ENCODE measurements at regions not wholly inside any gene's neighbourhood (a gene's known extent, or its start where the extent isn't known, plus 50 kb on each side); places are given as distances from the start of the nearest gene placed in this dataset.
A peak's percentile ranks its signal among the peaks of the same experiment; 100 is the strongest.
"Not testable (repeated sequence)": the region's sequence is repeated elsewhere in the genome, so short reads cannot be mapped to it uniquely, and the experiment has no call there.

DNA sequence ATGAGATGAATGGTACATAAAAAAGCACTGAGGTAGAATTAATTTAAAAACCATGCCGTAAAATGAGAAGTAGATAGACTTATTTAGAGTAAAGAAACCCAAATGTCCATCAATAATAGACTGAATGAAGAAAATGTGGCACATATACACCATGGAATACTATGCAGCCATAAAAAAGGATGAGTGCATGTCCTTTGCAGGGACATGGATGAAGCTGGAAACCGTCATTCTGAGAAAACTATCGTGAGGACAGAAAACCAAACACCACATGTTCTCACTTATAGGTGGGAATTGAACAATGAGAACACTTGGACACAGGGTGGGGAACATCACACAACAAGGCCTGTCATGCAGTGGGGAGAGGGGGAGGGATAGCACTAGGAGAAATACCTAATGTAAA, 126.4 kb downstream of the KLRB1 start:
- not testable (repeated sequence) for DNase-seq (ENCODE audit: low read depth in 1 of 2, low spot score in 1 of 2); H3K4me3 ChIP-seq (replicated peaks; ENCODE audit: insufficient read depth, low read length); H3K27ac ChIP-seq (replicated peaks); H3K27me3 ChIP-seq (ENCODE audit: insufficient read depth, poor library complexity, severe bottlenecking)

DNA sequence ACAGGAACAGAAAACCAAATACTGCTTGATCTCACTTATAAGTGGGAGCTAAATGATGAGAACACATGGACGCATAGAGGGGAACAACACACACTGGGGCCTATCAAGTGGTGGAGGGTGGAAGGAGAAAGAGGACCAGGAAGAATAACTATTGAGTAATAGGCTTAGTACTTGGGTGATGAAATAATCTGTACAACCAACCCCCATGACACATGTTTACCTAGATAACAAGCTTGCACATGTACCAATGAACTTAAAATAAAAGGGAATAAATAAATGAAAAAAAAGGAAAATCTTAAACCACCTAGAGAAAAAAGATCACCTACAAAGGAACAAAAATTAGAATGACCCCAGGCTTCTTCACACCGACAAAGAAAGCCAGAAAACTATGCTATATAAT, 133.5 kb downstream of the KLRB1 start:
- H3K4me3 ChIP-seq (replicated peaks; ENCODE audit: insufficient read depth, low read length); H3K27me3 ChIP-seq (ENCODE audit: insufficient read depth, poor library complexity, severe bottlenecking): not testable (repeated sequence)
- peak overlapping the region; percentile 33 for H3K27ac ChIP-seq (replicated peaks)
- DNase-seq (ENCODE audit: low read depth in 1 of 2, low spot score in 1 of 2): peak in 1 of 2 experiments; percentile 79

DNA sequence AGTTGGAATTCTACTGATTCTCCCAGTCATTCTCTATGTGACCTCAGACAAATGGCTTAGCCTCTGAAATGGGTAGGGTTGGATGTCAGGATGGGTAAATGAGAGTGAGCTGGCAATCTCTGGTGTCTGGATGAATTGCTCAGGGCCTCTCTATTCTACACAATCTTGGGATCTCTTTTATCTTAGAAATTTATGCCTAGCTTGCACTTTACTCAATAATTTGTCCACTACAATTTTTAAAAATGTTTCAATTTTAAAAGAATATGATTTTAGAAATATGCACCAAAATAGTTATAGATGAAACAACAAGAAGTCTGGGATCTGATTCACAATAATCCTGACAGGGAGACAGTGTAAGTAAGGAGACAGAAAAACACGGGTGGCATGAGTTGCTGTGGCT, 134.1 kb downstream of the KLRB1 start:
- H3K27me3 ChIP-seq (ENCODE audit: insufficient read depth, poor library complexity, severe bottlenecking); H3K27ac ChIP-seq (replicated peaks); H3K4me3 ChIP-seq (replicated peaks; ENCODE audit: insufficient read depth, low read length); DNase-seq (ENCODE audit: low read depth in 1 of 2, low spot score in 1 of 2): not testable (repeated sequence)

DNA sequence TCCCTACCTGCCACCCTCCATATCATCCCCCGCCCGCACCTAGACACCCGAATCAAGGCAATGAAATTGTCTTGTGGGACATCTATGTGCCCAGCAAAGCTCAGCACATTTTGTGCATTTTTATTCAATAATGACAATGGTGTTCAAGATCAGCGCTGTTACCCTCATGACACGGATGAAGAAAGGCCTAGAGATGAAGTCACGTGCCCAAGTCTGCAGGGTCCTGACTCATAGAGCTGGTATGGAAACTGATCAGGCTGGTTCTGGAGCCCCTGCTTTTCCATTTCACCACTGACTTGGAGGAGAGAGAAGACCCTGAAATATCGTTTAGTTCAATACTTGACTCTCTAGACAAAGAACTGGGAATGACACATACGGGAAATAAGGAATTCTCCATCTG, 136.2 kb downstream of the KLRB1 start:
- not testable (repeated sequence) for DNase-seq (ENCODE audit: low read depth in 1 of 2, low spot score in 1 of 2); H3K4me3 ChIP-seq (replicated peaks; ENCODE audit: insufficient read depth, low read length); H3K27me3 ChIP-seq (ENCODE audit: insufficient read depth, poor library complexity, severe bottlenecking); H3K27ac ChIP-seq (replicated peaks)

DNA sequence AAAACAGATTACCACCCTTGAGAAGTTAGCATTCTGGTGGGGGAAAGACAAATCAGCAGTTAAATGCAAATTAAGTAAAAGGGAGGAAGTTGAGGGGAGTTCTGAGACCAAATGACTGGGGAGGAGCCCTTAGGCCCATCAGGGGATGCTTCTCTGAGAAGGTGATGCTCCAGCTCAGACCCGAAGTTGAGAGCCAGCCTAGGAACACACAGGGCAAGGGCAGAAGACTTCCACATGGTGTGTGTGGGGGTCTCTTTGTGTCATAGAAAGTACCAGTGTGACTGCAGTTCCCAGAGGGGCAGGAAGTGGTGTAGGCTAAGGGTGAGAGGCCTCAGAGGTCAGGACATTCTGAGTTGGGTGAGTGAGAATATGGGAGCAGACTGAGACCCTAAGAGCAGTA, 137.3 kb downstream of the KLRB1 start:
- not testable (repeated sequence) for H3K27me3 ChIP-seq (ENCODE audit: insufficient read depth, poor library complexity, severe bottlenecking); H3K27ac ChIP-seq (replicated peaks); DNase-seq (ENCODE audit: low read depth in 1 of 2, low spot score in 1 of 2); H3K4me3 ChIP-seq (replicated peaks; ENCODE audit: insufficient read depth, low read length)

DNA sequence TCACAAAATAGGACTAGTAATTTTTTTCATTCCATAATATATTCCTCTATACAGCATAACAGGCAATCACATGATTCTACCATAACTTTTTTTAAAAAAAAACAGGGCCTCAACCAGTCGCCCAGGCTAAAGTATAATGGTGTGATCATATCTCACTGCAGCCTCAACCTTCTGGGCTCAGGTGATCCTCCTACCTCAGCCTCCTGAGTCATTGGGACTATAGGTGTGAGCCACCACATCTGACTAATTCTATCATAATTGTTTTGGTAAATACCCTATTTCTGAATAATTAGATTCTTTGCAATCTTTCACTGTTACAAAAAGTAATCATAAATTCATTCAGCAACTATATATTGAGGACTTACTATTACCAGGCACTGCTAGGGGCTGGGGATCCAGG, 137.8 kb downstream of the KLRB1 start:
- not testable (repeated sequence) for DNase-seq (ENCODE audit: low read depth in 1 of 2, low spot score in 1 of 2); H3K27ac ChIP-seq (replicated peaks); H3K4me3 ChIP-seq (replicated peaks; ENCODE audit: insufficient read depth, low read length); H3K27me3 ChIP-seq (ENCODE audit: insufficient read depth, poor library complexity, severe bottlenecking)

DNA sequence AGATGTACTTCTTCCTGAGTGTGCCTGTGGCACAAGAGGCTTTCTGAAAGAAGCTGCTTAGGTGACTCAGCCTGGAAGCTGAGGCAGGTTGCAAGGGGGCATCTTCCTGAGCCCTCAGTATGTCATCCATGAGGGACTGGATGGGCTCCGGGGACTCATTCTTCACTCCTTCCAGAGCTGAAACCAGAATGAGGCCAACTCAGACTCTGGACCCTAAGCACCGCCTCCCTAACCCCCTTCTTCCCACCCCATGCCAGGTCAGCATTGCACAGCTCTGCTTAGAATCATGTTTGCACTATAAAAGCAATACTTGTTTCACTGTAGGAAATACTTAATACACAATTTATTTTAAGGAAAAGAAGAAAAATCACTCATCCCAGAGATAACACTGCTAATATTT, 138.3 kb downstream of the KLRB1 start:
- DNase-seq (ENCODE audit: low read depth in 1 of 2, low spot score in 1 of 2); H3K27ac ChIP-seq (replicated peaks); H3K27me3 ChIP-seq (ENCODE audit: insufficient read depth, poor library complexity, severe bottlenecking); H3K4me3 ChIP-seq (replicated peaks; ENCODE audit: insufficient read depth, low read length): not testable (repeated sequence)

DNA sequence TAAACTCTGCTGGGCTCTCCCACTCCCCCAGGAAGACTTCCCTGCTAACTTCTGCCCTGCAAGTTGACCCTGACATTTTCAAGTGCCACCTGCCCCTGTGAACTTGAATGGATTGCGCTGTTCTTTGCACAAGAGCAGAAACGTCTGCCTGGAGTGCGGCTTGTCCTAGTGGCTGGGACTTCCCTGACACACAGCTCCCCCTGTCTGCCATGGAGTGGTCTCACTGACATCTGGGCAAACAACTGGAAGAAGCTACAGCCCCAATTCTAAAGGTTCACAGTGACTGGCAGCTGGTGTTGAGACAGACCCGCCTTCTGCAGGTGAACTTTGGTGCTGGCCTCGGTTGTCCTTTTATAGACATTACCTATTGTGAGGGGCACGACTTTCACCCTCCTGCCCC, 138.7 kb downstream of the KLRB1 start:
- H3K27ac ChIP-seq (replicated peaks): peak overlapping the region; percentile 73
- TF ChIP-seq, protein P1, sequence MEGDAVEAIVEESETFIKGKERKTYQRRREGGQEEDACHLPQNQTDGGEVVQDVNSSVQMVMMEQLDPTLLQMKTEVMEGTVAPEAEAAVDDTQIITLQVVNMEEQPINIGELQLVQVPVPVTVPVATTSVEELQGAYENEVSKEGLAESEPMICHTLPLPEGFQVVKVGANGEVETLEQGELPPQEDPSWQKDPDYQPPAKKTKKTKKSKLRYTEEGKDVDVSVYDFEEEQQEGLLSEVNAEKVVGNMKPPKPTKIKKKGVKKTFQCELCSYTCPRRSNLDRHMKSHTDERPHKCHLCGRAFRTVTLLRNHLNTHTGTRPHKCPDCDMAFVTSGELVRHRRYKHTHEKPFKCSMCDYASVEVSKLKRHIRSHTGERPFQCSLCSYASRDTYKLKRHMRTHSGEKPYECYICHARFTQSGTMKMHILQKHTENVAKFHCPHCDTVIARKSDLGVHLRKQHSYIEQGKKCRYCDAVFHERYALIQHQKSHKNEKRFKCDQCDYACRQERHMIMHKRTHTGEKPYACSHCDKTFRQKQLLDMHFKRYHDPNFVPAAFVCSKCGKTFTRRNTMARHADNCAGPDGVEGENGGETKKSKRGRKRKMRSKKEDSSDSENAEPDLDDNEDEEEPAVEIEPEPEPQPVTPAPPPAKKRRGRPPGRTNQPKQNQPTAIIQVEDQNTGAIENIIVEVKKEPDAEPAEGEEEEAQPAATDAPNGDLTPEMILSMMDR (IDR thresholded peaks at IDR 0.05; ENCODE audit: insufficient read depth, low read length): peak; percentile 67
- DNase-seq (ENCODE audit: low read depth in 1 of 2, low spot score in 1 of 2): peak; percentile 63 to 94
- H3K4me3 ChIP-seq (replicated peaks; ENCODE audit: insufficient read depth, low read length); H3K27me3 ChIP-seq (ENCODE audit: insufficient read depth, poor library complexity, severe bottlenecking): not testable (repeated sequence)

DNA sequence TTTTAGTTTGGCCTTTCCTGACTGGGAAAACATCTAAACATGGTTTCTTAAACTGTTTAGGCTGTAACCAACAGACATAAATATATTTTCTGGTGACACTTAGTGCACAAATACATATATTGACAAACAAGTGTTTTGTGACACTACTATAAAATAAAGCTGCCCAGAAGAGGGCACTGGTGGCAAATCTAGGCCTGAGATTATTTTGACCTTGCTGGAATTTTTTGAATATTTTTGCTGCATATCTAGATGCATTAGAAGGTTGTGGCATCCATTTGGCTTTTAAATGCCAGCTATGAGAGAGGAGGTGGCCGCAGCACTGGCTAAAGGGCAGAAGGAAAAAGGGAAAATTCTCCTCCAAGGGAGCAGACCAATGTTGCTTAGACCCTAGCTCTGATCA, 139.6 kb downstream of the KLRB1 start:
- H3K27ac ChIP-seq (replicated peaks): peak overlapping the region; percentile 73; the same call in 1 of the 2 replicates
- not testable (repeated sequence) for H3K4me3 ChIP-seq (replicated peaks; ENCODE audit: insufficient read depth, low read length); DNase-seq (ENCODE audit: low read depth in 1 of 2, low spot score in 1 of 2); H3K27me3 ChIP-seq (ENCODE audit: insufficient read depth, poor library complexity, severe bottlenecking)

DNA sequence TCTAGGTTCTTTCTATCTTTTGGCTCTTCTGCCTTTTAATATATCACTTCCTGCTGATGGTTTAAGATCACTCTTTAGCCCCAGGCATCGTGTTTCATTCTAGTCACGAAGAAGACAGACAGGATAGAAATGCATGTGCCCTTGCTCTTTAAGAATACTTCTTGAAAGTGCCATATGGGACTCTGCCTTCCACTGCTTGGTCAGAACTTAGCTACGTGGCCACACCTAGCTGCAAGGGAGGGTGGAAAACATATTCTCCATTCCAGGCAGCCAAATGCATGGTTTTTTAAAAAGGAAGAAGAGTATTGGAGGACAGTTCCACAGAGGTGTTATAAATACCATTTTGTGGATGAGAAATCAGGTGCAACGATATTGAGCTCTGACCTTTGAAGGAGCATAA, 143.3 kb downstream of the KLRB1 start:
- no peak for DNase-seq (ENCODE audit: low read depth in 1 of 2, low spot score in 1 of 2)
- no peaks in the 10 kb centered on the region for H3K27me3 ChIP-seq (ENCODE audit: insufficient read depth, poor library complexity, severe bottlenecking)
- no peak overlapping the region for H3K27ac ChIP-seq (replicated peaks)
- H3K4me3 ChIP-seq (replicated peaks; ENCODE audit: insufficient read depth, low read length): no peak overlapping the region
- TF ChIP-seq, protein P1 (IDR thresholded peaks at IDR 0.05; ENCODE audit: insufficient read depth, low read length): no peak
- TF ChIP-seq SPI1 (IDR thresholded peaks at IDR 0.05; ENCODE audit: borderline replicate concordance, low read depth): no peak
- no peak for TF ChIP-seq GABPA (IDR thresholded peaks at IDR 0.05; ENCODE audit: low read depth)
- TF ChIP-seq, protein P2, sequence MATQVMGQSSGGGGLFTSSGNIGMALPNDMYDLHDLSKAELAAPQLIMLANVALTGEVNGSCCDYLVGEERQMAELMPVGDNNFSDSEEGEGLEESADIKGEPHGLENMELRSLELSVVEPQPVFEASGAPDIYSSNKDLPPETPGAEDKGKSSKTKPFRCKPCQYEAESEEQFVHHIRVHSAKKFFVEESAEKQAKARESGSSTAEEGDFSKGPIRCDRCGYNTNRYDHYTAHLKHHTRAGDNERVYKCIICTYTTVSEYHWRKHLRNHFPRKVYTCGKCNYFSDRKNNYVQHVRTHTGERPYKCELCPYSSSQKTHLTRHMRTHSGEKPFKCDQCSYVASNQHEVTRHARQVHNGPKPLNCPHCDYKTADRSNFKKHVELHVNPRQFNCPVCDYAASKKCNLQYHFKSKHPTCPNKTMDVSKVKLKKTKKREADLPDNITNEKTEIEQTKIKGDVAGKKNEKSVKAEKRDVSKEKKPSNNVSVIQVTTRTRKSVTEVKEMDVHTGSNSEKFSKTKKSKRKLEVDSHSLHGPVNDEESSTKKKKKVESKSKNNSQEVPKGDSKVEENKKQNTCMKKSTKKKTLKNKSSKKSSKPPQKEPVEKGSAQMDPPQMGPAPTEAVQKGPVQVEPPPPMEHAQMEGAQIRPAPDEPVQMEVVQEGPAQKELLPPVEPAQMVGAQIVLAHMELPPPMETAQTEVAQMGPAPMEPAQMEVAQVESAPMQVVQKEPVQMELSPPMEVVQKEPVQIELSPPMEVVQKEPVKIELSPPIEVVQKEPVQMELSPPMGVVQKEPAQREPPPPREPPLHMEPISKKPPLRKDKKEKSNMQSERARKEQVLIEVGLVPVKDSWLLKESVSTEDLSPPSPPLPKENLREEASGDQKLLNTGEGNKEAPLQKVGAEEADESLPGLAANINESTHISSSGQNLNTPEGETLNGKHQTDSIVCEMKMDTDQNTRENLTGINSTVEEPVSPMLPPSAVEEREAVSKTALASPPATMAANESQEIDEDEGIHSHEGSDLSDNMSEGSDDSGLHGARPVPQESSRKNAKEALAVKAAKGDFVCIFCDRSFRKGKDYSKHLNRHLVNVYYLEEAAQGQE (IDR thresholded peaks at IDR 0.05; ENCODE audit: insufficient replicate concordance, low read depth): no peak
- no peak for TF ChIP-seq POLR2AphosphoS5 (IDR thresholded peaks at IDR 0.05; ENCODE audit: low read depth)

DNA sequence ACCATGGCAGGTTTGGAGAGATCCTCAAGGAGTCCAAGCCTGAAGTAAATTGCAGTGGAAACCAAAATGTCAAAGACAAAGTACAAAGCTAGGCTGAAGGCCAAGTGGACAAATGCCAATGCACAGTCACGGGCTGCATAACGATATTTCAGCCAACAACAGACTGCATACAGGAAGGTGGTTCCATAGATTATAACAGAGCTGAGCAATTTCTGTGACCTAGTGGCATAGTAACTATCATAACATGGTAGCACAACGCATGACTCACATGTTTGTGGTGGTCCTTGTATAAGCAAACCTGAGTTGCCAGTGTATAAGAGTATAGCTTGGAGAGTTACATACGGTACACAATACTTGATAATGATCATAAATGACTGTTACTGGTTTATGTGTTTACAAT, 152.2 kb downstream of the KLRB1 start:
- not testable (repeated sequence) for H3K27ac ChIP-seq (replicated peaks); DNase-seq (ENCODE audit: low read depth in 1 of 2, low spot score in 1 of 2); H3K4me3 ChIP-seq (replicated peaks; ENCODE audit: insufficient read depth, low read length); H3K27me3 ChIP-seq (ENCODE audit: insufficient read depth, poor library complexity, severe bottlenecking)

Data from HL-60 (cell line).